ENCODE measurements at regions not wholly inside any gene's neighbourhood (a gene's known extent, or its start where the extent isn't known, plus 50 kb on each side); places are given as distances from the start of the nearest gene placed in this dataset.
"Not testable (repeated sequence)": the region's sequence is repeated elsewhere in the genome, so short reads cannot be mapped to it uniquely, and the experiment has no call there.

DNA sequence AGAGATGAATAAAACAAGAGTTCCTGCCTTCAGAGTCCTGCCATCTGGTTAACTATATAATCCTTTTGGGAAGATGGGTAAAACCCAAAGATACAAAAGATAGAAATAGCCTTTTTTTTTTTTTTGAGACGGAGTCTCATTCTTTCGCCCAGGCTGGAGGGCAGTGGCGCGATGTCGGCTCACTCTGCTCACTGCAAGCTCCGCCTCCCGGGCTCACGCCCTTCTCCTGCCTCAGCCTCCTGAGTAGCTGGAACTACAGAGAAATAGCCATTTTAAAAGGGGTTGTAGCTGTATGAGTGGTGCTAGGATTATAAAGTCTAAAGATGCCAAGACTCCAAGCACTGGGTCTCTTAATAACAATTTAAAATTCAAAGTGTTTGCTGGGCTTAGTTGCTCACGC, 97.2 kb downstream of the KDR start:
- DNase-seq (ENCODE audit: low read depth), result no peak

DNA sequence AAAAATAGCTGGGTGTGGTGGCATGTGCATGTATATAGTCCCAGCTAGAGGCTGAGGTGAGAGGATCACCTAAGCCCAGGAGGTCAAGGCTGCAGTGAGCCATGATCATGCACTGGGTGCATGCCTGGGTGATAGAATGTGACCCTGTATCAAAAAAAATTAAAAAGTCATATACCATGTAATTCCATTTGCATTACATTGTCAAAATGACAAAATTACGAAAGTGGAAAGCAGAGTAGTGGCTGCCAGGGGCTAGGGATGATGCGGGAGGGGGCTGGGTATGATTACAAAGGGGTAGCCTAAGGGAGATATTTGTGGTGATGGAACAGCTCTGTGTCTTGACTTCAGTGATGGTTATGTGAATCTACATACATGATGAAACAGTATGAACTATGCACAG, 97.8 kb downstream of the KDR start:
- no peak for DNase-seq (ENCODE audit: low read depth)

DNA sequence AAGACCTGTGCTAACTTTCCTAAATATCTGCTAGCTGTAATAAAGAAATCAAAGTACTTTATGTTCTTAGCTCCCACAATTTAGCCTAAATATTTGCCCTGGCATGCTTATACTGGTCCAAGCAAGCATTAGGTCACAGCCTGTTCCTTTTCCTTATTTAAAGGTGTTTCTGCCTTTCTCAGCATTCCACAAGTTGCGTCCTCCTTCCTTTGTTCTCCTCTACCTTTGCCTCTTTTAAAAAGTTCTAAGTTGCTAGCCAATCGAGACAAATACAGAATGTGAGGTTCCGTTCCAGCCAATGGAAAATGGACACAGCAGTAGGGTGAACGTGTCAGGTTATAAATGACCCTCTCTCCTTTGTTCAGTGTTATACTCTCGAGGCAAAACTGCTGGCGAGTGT, 99.9 kb downstream of the KDR start:
- not testable (repeated sequence) for DNase-seq (ENCODE audit: low read depth)

DNA sequence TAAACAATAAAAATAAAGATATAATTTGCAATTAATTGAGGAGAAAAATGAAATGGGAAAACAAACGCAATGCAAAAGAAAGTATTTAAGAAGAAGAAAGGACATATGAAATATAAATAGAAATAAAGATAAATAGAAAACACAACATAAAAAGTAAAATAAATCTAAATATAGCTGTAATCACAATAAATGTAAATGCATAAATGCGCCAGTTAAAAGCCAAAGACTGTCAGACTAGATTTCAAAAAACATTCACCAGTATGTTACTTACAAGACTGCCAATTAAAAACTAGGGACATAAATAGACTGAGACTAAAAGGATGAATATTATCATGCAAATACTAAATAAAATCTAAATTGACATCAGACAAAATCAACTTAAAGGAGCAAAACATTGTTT, 102.4 kb downstream of the KDR start:
- DNase-seq (ENCODE audit: low read depth), result no peak

DNA sequence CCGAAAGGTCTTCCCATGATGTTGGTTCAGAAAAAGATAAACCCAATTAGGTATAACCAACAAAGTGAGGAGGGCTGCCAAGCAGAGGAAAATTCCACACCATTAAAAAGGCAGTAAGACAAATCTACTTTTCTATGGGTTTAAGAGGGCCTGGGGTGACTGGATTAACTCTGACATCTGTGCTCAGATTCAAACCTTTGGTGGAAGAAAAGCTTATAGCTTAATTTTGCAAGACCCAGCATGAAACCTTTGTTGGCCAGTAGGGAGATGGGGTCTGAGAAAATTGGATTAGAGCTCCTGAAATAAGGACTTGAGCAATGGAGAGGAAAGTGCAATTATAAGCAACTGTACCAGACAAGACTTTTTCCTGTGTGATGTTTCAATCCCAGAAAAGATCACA, 104.2 kb downstream of the KDR start:
- DNase-seq (ENCODE audit: low read depth), result no peak

DNA sequence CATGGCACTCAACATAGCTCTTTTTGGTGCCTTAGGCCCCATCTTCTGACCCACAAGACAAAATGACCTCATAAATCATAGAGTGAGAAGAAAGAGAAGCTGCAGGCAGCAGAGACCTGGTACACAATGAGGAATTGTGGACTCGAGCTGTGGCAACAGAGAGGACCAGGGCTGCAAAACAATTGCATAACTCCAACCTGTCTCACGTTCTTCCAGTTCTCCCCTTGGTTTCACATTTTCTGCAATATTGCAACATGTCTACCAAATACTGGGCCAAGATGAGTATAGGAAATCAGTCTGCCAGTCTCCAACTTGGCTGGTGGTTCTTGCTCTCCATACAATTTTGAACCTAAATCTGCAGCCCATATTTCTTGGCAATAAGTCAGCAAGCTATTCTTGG, 105.3 kb downstream of the KDR start:
- no peak for DNase-seq (ENCODE audit: low read depth)

DNA sequence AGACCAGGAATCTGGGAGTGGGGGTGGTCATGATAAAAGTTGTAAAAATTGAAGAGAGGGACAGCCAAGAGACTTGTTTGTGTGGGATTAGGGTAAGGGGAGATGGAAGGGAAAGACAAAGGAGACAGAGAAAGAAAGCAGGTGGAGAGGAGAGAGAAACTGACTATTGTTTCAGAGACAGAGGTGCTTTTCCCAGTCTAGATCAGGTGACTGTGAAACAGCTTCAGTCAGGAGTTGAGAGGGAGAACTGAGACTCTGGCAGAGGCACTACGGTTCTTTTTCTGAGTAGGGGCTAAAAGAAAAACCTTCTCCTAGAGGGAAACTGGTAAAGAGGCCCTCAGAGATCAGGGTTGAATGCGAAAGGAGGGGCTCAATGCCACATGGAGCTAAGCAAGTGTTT, 106.4 kb downstream of the KDR start:
- no peak for DNase-seq (ENCODE audit: low read depth)

DNA sequence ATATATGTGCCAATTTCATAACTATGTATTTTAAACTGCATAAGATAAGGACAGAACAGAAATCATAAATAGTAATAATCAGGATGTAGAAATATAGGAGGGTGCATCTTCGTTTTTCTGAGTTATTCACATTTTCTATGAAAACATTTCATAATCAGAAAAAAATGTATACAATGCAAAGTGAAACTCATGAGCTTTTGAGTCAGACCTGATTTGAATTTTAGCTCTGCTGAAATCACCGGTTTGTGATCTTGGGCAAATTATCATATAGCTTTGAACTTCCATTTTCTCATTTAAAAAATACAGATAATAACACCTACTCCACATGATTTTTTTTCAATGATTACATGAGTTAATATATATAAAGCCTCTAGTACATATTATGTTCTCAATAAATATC, 106.9 kb downstream of the KDR start:
- no peak for DNase-seq (ENCODE audit: low read depth)

DNA sequence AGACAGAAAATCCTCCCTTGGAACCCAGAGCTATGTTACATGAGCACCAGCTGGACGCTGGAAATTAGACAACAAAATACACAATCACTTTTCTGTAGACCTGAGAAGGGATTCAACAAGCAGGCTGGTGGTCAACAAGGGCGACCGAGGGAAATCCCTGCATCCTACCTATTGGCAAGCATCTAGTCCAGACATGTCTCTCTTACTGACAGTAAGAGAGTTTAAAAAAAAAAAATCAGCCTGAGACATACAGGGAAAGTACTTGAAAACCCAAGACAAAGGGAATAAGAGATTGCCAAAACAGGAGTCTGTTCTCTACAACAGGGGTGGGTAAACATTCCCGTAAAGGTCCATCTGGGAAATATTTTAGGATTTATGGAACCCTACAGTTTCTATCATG, 108.0 kb downstream of the KDR start:
- DNase-seq (ENCODE audit: low read depth), result no peak

DNA sequence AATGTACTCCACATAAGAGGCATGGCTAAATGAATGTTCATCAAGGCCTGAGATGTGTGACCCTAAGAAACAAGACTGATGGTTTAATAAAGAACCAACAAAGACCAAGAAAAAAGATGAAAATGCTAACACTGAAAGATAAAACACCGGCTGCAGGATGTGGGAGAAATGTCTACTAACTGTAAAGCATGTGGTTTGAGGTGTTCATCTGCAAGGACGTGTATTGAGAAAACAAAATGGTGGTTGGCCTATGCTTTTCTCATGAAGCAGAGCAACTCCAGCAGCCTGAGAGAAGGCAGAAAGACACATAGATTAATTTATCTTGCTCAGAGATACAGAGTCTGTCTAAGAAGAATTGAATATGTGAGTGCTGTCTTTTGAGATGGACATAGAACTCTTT, 109.3 kb downstream of the KDR start:
- no peak for DNase-seq (ENCODE audit: low read depth)

DNA sequence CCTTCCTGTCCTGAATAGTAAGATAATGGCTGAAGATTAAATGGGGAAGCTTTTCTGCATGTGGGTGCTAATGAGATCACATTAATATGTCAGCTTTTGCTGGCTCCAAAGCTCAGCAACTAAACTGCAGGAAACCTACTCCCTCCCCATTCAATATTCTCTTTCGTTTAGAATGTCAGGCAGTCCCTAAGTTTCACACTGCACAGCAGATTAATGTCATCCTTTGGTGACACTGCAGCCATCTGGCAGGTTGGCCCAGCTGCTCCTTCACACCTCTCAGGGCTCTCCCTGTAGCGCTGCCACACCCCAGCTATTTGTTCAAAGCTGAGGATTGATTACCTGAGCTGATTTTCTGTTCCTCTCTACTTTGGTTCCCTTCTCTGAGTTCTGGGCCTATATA, 110.5 kb downstream of the KDR start:
- no peak for DNase-seq (ENCODE audit: low read depth)

DNA sequence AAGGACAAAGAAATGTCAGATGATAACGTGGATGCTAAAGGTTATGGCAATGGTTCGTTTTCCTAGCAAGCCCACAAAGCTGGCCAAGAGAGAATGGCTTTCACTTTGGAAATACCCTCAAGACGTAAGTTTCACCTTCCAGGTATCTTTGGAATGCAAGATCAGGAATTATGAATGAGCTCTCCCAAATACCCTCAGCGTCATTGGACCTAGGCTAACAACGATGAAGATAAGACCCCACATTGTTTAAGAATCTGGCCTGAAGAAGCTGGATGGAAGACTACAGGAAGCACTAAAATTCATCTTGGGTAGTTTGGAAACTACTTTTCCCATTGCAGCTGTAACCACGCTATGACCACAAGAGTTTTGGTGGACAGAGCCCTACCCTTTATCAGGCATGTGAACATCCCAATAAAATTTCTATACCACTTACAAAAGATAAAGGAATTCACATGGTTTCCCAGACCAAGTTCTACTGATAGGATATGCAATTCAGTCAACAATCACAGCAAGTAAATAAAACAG, 111.9 kb downstream of the KDR start:
- no peak for DNase-seq (ENCODE audit: low read depth)

DNA sequence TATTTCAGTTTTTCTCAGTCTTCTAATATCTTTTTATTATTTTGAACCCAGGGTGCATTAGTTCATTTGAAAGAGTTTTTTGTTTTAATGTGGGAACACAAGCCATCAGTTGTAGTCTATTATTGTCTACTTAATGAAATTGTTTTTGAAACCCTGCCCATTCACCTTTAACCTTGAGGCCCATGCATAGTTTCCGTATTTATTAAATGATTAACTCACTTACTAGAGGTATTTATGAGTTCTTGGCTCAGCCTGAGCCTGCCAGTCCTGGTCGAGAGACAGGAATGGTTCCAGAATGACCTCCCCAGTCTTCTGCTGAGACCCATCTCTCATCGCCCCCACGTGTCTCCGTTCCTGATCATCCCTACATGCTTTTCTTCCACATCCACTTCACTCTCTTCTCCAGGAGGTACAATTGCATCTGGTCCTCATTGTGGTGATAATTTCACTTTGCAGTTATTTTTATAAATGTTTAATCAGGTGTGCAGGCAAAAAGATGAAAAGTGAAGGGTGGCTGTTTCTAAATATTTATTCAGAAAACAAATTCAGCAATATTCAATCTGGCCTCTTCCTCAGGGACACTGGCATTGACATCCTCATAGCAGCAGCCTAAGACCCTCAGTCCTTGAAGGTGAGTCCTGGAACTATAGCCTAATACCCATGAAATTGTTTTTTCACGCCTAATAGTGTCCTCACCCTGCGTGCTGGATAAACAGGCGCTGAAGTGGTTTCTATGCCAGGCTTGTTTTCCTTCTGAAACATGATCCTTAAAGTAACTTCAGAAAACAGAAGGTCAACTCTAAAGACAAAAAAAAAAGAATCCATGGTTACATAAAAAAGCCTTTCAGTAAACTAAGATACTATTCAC, 112.8 kb downstream of the KDR start:
- no peak for DNase-seq (ENCODE audit: low read depth)

DNA sequence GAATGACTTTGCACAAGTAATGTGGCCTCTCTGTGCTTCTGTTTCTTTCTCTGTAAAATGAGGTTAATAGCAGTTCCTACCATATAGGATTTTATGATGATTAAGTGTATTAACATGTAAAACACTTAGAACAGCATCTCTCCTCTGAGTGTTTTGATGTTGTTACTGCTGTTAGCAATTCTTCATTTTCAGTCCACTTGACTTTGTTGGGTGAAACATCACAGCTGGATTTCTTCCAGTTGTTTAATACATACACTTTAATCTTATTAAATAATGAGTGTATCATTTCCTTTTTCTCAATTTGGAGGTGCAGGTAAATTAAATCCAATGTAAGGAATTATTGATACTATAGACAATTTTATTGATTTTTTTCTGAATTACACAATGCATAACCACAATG, 113.6 kb downstream of the KDR start:
- DNase-seq (ENCODE audit: low read depth), result no peak

DNA sequence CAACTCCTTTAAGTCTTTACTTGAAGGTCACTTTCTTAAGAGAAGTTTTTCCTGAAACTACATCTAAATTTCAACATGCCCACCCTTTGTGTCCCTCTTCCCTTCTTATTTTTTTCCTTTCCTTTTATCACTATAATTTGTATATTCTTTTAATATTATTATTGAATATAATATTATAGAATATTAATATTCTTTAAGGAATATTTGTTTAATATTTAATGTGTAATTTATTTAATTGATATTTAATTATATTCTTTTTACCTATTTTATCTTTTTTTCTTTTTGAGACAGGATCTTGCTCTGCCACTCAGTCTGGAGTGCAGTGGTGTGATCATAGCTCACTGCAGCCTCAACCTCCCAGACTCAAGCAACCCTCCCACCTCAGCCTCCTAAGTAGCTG, 114.8 kb downstream of the KDR start:
- DNase-seq (ENCODE audit: low read depth), result no peak

DNA sequence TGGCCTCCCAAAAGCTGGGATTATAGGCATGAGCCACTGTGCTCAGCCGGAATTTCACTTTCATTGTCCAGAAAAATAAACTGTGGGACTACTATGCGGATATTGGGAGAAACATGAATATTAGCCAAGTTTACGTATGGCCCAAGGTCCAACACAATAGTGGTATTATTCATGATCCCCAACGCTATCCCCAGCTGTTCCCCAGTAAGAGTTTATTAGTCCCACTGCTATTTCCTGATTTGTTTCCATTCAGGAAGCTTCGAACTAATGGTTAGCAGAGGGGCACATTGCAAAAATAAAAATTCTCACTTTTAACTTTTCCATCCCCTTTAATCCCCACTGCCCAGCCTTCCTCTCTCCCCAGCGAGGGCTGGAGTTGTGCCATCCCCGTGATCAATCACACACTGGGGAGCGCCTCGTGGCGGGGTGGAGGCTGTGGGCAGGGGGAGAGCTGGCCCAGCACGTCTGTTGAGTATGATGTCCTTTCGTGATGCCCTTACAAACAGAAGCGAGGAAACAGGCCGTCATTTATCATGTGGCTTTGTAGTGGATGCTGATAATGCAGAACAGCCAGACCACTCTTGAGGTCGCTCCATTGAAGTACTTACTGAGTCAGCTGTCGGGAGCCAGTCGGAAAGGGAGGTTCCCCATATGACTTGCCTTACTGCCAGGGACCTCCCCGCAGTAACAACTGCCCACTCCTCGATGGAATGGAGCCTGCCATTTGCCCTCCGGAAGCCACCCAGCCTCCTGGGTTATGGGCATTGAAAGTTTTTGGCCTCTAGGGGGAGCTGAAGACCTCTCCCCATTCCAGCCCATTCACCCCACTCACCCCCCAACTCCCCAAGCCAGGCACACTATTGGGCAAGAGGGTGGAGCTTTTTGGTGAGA, 117.0 kb downstream of the KDR start:
- no peak for DNase-seq (ENCODE audit: low read depth)

DNA sequence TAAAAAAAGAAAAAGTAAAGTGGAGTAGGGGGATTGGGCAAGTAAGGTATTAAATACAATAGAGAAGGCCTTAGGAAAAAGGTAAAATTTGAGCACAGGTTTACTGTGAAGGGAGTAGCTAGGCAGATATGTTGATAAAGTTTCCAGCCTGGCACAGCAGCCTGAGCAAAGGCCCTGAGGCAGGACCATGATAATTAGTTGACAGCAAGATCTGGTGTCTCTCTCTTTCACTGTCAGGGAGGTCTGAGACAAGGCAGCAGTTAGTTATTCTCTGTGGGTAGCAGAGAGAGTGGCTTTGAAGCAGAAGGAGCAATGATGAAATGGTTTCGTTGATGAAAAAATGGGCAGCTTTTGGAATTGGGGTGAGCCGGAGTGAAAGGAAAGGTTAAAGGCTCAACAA, 119.5 kb downstream of the KDR start:
- no peak for DNase-seq (ENCODE audit: low read depth)

DNA sequence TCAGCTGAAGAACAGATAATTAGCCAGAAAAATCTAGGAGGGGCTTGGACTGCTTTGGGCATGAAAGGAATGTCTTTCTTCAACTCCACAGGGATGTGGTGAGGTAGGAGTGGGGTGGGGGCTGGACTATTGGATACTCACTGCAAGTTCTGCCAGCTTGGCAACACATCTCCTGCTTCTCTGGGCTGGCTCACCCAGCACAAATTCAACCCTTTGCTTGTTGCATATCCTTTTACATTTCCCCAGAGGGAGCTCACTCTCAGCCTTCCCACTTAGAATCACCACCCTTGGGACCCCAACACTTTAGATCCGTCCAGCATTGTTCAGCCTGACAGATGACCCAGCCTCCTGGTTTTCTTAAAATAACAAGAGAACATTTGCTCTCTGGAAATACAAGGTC, 120.6 kb downstream of the KDR start:
- DNase-seq (ENCODE audit: low read depth), result peak; percentile 27

DNA sequence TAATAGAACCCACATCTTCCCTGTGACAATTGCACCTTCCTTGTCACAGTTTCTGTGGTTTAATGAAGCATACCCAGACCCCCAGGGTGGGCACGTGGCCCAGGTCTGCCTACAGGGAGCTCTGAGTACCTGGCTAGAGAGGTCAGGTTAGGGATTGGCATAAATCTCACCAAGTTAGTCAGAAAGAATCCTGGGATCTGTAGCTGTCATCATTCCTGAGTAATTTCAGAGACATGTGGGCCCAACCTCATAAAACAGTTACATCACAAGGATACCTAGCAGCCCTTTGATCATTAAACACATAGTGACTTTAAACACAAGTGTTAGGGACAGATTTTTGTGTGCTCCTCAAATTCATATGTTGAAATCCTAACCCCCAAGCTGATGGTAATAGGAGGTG, 123.0 kb downstream of the KDR start:
- no peak for DNase-seq (ENCODE audit: low read depth)

DNA sequence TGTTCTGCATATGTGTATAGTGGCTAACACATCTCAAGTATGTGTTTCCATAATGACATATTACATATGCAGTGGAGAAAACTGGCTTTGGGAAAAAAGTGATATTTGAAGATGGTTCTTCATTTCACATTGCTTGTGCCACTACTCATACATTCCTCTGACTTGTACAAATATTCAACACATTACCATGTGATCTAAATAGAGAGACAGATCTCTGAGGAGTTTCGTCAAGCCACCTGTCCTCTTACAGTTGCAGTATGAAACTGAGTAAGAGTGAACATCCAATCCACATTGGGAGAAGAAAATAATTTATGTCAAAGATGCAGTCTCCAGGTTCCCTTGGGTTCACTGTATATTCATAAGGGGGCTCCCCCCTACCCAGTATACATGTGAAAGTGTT, 123.9 kb downstream of the KDR start:
- peak; percentile 32 for DNase-seq (ENCODE audit: low read depth)

DNA sequence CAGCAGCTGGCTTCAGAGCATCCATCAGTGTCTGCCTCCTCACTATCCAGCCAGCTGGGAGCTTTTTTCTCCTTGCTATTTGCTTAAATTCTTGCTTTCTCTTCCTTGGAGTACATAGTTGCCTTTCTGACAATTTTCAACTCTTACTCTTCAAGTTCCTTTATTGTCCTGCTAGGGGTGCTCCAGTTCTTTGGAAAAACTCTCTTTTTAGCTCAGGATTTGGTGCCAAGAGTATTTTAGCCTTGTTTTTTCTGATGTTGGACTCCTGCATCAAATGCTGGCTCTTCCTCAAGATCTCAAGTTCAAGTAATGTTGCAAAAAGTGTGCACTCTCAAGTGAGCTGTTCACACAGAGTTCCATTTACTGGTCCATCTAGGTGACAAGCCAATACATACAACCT, 126.4 kb downstream of the KDR start:
- peak; percentile 33 for DNase-seq (ENCODE audit: low read depth)

DNA sequence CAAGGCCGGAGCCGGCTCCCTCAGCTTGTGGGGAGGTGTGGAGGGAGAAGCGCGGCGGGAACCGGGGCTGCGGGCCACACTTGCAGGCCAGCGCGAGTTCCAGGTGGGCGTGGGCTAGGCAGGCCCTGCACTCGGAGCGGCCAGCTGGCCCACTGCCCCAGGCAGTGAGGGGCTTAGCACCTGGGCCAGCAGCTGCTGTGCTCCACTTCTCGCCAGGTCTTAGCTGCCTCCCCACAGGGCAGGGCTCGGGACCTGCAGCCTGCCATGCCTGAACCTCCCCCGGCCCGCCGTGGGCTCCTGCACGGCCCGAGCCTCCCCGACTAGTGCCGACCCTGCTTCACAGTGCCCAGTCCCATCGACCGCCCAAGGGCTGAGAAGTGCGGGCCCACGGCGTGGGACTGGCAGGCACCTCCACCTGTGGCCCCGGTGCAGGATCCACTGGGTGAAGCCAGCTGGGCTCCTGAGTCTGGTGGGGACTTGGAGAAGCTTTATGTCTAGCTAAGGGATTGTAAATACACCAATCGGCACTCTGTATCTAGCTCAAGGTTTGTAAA, 131.8 kb downstream of the KDR start:
- DNase-seq (ENCODE audit: low read depth), result not testable (repeated sequence)

Data from LHCN-M2 (cell line).